Myocyte (in vitro differentiated cells): ENCODE measurements at regions not wholly inside any gene's neighbourhood (a gene's known extent, or its start where the extent isn't known, plus 50 kb on each side); places are given as distances from the start of the nearest gene placed in this dataset.
A peak's percentile ranks its signal among the peaks of the same experiment; 100 is the strongest.

Source experiments
- DNase-seq: peaks from one replicate; pipeline ENCODE4 v3.0.0-alpha.2; 2012; ENCODE audit warnings: low read depth

- DNase-seq = no peak
These were observed 52.7 kb upstream of the HERPUD2 start for GRCh38 chr7:35747611-35748010.

- no peak for DNase-seq
These were observed 52.5 kb upstream of the SEPTIN7 start for GRCh38 chr7:35748371-35748770.

- peak; percentile 80 for DNase-seq
These were observed 51.3 kb upstream of the SEPTIN7 start for GRCh38 chr7:35749556-35749955.
